Stomach (tissue), 4 donors: ENCODE measurements at regions not wholly inside any gene's neighbourhood (a gene's known extent, or its start where the extent isn't known, plus 50 kb on each side); places are given as distances from the start of the nearest gene placed in this dataset.

ENCODE experiments used
- CTCF ChIP-seq, 7 experiments: fragments of 450-650 bp in 4 of 7; fragments of 200-600 bp in 3 of 7; sonication (generic) in 3 of 7; IDR thresholded peaks; one replicate each; pipeline ENCODE4 v1.5.1; 2016 to 2019; ENCODE audit warnings: antibody characterized with exemption in 7 of 7, control low read depth in 2 of 7, mild to moderate bottlenecking in 1 of 7
- EP300 ChIP-seq: sonication (generic); formaldehyde crosslinking; IDR thresholded peaks from one replicate; pipeline ENCODE4 v1.6.1; 2017; ENCODE audit warnings: antibody characterized with exemption
- POLR2A ChIP-seq, 4 donors: fragments of 450-650 bp; IDR thresholded peaks; one replicate each; pipeline ENCODE4 v1.6.1; 2016; ENCODE audit warnings: antibody characterized with exemption in 4 of 4, control low read depth in 2 of 4, mild to moderate bottlenecking in 1 of 4, moderate library complexity in 1 of 4
- POLR2AphosphoS5 ChIP-seq, 3 donors: sonication (generic); formaldehyde crosslinking; IDR thresholded peaks; one replicate each; pipeline ENCODE4 v1.6.1; 2016; ENCODE audit warnings: antibody characterized with exemption in 3 of 3

GRCh38 chr13:111876506-111876905 lies 190.4 kb upstream of the SOX1 start:
- TF ChIP-seq POLR2AphosphoS5 (IDR thresholded peaks at IDR 0.05) (no peak), CTCF (IDR thresholded peaks at IDR 0.05) (no peak), POLR2A (IDR thresholded peaks at IDR 0.05) (no peak), EP300 (no peak)
